K562 (cell line): ENCODE measurements at regions not wholly inside any gene's neighbourhood (a gene's known extent, or its start where the extent isn't known, plus 50 kb on each side); places are given as distances from the start of the nearest gene placed in this dataset.

Experiments
- ATF4 ChIP-seq: fragments of 450-650 bp; formaldehyde crosslinking; IDR thresholded peaks from 2 replicates; pipeline ENCODE4 v1.4.0; 2022; ENCODE audit warnings: mild to moderate bottlenecking, moderate library complexity
- CBFB ChIP-seq: sonication (generic); formaldehyde crosslinking; IDR thresholded peaks from 2 replicates; pipeline ENCODE4 v1.4.0; 2020; ENCODE audit warnings: mild to moderate bottlenecking, missing genetic modification reagents
- CBX8 ChIP-seq: fragments of 200-600 bp; sonication (generic); IDR thresholded peaks from 2 replicates; pipeline ENCODE4 v1.6.1; 2012; ENCODE audit warnings: borderline replicate concordance, mixed run types, low read depth, mild to moderate bottlenecking, moderate library complexity, mixed read lengths, low read length, control low read depth, inconsistent platforms; ENCODE audit not compliant: poor library complexity, severe bottlenecking; ENCODE audit errors: extremely low read depth
- CHD4 ChIP-seq: fragments of 200-600 bp; sonication (generic); IDR thresholded peaks from 3 replicates; pipeline ENCODE4 v1.6.1; 2012; ENCODE audit warnings: low read depth, mild to moderate bottlenecking, mixed read lengths, low read length, inconsistent platforms; ENCODE audit not compliant: insufficient read depth, insufficient replicate concordance, poor library complexity, severe bottlenecking
- DLX4 ChIP-seq: fragments of 250-450 bp; sonication (Bioruptor Pico); IDR thresholded peaks from 2 replicates; pipeline ENCODE4 v1.6.1; 2021; ENCODE audit warnings: mild to moderate bottlenecking
- DPF2 ChIP-seq: fragments of 450-650 bp; IDR thresholded peaks from 2 replicates; pipeline ENCODE4 v1.6.1; 2016
- FOSL1 ChIP-seq: fragments of 200-800 bp; sonication (Bioruptor generic); conservative IDR thresholded peaks from 2 replicates; pipeline ENCODE4 v1.6.1; 2016; ENCODE audit warnings: missing genetic modification characterization, missing compliant biosample characterization
- JUND ChIP-seq, 2 experiments: IDR thresholded peaks; 2 replicates in 1 of 2; 3 replicates in 1 of 2; pipeline ENCODE4 v1.6.1; 2011; ENCODE audit warnings: borderline replicate concordance in 2 of 2, low read depth in 2 of 2, low read length in 2 of 2, improper control_type of control experiment in 1 of 2, missing biosample characterization in 1 of 2, missing genetic modification characterization in 1 of 2, missing genetic modification reagents in 1 of 2
- ZBTB8A ChIP-seq: fragments of 450-650 bp; IDR thresholded peaks from 2 replicates; pipeline ENCODE4 v1.6.1; 2018; ENCODE audit warnings: mild to moderate bottlenecking, moderate library complexity; ENCODE audit not compliant: partially characterized antibody
- TF ChIP-seq, protein P1 (sequence below), 2 experiments: fragments of 450-650 bp in 1 of 2; sonication (generic) in 1 of 2; formaldehyde crosslinking in 1 of 2; IDR thresholded peaks; 2 replicates each; pipeline versions ENCODE4 v1.7.1 to v1.9.0; 2016 to 2022; ENCODE audit warnings: inconsistent platforms in 1 of 2, mild to moderate bottlenecking in 1 of 2, missing genetic modification reagents in 1 of 2
- TF ChIP-seq, protein P2 (sequence below): fragments of 450-650 bp; IDR thresholded peaks from 2 replicates; pipeline ENCODE4 v1.6.1; 2016

GRCh38 chr7:29622335-29623265 lies 59.0 kb downstream of the PRR15 start (continued):
- TF ChIP-seq, protein P1, sequence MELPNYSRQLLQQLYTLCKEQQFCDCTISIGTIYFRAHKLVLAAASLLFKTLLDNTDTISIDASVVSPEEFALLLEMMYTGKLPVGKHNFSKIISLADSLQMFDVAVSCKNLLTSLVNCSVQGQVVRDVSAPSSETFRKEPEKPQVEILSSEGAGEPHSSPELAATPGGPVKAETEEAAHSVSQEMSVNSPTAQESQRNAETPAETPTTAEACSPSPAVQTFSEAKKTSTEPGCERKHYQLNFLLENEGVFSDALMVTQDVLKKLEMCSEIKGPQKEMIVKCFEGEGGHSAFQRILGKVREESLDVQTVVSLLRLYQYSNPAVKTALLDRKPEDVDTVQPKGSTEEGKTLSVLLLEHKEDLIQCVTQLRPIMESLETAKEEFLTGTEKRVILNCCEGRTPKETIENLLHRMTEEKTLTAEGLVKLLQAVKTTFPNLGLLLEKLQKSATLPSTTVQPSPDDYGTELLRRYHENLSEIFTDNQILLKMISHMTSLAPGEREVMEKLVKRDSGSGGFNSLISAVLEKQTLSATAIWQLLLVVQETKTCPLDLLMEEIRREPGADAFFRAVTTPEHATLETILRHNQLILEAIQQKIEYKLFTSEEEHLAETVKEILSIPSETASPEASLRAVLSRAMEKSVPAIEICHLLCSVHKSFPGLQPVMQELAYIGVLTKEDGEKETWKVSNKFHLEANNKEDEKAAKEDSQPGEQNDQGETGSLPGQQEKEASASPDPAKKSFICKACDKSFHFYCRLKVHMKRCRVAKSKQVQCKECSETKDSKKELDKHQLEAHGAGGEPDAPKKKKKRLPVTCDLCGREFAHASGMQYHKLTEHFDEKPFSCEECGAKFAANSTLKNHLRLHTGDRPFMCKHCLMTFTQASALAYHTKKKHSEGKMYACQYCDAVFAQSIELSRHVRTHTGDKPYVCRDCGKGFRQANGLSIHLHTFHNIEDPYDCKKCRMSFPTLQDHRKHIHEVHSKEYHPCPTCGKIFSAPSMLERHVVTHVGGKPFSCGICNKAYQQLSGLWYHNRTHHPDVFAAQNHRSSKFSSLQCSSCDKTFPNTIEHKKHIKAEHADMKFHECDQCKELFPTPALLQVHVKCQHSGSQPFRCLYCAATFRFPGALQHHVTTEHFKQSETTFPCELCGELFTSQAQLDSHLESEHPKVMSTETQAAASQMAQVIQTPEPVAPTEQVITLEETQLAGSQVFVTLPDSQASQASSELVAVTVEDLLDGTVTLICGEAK (IDR thresholded peaks at IDR 0.05), result peak; percentile 13; the same call in 1 of the 2 replicates
- TF ChIP-seq, protein P1 (CRISPR knock-in tag; IDR thresholded peaks at IDR 0.05), result no peak
- TF ChIP-seq CBX8 (no peak), JUND (IDR thresholded peaks at IDR 0.05; ENCODE audit: borderline replicate concordance, low read depth, low read length) (peak; percentile 33; the same call in 1 of the 2 replicates), JUND (tag; IDR thresholded peaks at IDR 0.05; ENCODE audit: borderline replicate concordance, low read depth, low read length) (no peak), CHD4 (no peak), ATF4 (CRISPR knock-in tag) (0 out of 2 replicates have a peak, but pooled peaks have one; percentile 57), DLX4 (CRISPR knock-in tag) (no peak), CBFB (no peak), ZBTB8A (no peak), DPF2 (0 out of 2 replicates have a peak, but pooled peaks have one; percentile 25), FOSL1 (peak; percentile 90)
- TF ChIP-seq, protein P2, sequence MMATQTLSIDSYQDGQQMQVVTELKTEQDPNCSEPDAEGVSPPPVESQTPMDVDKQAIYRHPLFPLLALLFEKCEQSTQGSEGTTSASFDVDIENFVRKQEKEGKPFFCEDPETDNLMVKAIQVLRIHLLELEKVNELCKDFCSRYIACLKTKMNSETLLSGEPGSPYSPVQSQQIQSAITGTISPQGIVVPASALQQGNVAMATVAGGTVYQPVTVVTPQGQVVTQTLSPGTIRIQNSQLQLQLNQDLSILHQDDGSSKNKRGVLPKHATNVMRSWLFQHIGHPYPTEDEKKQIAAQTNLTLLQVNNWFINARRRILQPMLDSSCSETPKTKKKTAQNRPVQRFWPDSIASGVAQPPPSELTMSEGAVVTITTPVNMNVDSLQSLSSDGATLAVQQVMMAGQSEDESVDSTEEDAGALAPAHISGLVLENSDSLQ, result peak; percentile 74
